GM20000 (cell line): ENCODE measurements at regions not wholly inside any gene's neighbourhood (a gene's known extent, or its start where the extent isn't known, plus 50 kb on each side); places are given as distances from the start of the nearest gene placed in this dataset.

ENCODE experiments used
- DNase-seq: peaks from one replicate; pipeline ENCODE4 v3.0.0; 2012; ENCODE audit warnings: low spot score
- TF ChIP-seq, protein P1 (sequence below): IDR thresholded peaks from 2 replicates; pipeline ENCODE4 v1.5.1; 2012; ENCODE audit warnings: mild to moderate bottlenecking, control low read depth; ENCODE audit errors: extremely low read depth, missing control alignments

DNA sequence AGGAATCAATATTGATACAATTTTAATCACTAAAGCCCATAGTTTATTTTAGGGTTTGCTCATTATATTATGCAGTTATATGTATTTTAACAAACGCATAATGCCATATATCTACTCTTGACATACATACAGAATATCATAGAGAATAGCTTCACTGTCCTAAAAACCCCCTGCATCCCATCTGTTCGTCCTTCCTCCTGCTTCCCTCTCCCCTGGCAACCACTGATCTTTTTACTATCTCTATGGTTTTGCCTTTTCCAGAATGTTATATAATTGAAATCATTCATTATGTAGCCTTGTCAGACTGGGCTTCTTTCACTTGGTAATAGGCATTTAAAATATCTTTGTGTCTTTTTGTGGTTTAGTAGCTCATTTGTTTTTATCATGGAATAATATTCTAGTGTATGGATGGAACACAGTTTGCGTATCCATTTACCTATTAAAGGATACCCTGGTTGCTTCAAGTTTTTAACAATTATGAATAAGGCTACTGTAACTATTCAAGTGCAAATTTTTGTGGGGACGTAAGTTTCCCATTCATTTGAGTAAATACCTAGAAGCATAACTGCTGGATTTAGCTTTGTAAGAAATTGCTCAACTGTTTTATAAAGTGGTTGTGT lies 801.6 kb upstream of the GCFC2 start:
- TF ChIP-seq, protein P1, sequence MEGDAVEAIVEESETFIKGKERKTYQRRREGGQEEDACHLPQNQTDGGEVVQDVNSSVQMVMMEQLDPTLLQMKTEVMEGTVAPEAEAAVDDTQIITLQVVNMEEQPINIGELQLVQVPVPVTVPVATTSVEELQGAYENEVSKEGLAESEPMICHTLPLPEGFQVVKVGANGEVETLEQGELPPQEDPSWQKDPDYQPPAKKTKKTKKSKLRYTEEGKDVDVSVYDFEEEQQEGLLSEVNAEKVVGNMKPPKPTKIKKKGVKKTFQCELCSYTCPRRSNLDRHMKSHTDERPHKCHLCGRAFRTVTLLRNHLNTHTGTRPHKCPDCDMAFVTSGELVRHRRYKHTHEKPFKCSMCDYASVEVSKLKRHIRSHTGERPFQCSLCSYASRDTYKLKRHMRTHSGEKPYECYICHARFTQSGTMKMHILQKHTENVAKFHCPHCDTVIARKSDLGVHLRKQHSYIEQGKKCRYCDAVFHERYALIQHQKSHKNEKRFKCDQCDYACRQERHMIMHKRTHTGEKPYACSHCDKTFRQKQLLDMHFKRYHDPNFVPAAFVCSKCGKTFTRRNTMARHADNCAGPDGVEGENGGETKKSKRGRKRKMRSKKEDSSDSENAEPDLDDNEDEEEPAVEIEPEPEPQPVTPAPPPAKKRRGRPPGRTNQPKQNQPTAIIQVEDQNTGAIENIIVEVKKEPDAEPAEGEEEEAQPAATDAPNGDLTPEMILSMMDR: no peak
- DNase-seq: no peak

DNA sequence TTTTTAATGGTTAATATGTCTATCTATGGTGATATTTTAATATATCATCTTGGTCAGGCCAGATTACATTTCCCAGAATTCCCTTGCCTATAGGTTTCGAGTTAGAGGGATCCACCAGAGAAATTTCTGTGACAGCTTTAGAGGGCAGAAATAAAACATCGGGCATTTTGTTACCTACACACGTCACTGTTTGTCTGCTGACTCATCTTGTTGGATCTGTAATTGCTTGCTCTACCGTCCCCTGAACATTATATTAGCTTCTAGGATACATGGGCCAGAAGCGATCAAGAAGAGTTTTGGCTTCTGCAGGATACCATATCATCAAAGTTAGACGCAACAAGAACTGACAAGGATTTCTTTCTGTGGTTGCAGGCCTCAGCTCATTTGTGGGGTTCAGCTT lies 795.8 kb upstream of the GCFC2 start:
- no peak for DNase-seq
- TF ChIP-seq, protein P1: no peak

DNA sequence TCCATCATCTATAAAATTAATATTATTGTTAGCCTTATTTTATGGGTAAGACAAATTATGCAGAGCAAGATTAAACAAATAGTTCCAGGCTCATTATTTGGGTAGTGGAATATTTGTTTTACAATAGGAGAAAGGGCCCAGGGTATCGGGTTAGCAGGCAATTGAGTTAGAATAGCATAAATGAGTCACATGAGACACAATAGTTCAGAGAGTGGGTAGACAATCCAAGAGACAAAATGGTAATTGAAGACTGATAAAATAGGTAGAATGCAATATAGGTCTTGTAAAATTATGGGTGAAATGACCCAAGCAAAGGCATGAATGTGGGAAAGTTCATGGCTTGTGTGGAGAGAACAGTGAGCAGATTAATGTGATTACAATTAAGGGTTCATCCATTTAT lies 790.9 kb upstream of the GCFC2 start:
- DNase-seq: no peak
- TF ChIP-seq, protein P1: no peak

DNA sequence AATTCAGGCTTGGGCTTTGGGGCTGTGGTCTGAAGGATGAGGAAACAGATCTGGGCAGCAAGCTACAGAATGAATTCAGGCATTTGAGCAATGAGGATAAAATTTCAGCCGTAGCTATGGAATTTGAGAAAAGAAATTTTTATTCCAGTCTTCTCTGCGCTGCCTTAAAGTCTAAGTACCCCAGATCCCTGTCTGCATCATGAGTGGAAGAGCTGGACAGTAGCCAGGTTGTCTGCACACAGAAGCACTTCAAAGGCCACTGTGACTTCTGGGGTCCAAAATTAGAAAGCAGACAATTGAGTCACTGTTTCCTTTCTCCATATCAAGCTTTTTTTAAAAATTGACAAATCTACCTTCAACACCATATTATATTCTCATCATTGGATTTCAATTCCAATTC lies 787.6 kb upstream of the GCFC2 start:
- TF ChIP-seq, protein P1: no peak
- DNase-seq: no peak

DNA sequence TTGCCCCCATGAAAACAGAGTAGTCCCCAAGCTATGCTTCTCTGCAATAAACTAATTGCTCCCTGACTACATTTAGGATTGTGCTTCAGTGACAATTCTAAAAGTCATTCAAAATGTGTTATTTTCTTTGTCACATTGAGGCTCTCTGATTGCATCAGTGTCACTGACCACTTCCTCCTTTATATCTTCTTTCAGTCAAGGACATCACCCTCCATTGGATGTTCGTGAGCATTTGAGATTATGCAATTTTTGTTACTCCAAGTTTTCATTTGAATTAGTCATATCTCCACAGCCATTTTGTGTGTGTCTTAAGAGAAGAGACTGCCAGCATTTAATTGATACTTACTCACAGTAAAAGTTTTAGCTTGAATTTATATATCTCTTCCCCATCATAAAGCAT lies 780.8 kb upstream of the GCFC2 start:
- TF ChIP-seq, protein P1: no peak

DNA sequence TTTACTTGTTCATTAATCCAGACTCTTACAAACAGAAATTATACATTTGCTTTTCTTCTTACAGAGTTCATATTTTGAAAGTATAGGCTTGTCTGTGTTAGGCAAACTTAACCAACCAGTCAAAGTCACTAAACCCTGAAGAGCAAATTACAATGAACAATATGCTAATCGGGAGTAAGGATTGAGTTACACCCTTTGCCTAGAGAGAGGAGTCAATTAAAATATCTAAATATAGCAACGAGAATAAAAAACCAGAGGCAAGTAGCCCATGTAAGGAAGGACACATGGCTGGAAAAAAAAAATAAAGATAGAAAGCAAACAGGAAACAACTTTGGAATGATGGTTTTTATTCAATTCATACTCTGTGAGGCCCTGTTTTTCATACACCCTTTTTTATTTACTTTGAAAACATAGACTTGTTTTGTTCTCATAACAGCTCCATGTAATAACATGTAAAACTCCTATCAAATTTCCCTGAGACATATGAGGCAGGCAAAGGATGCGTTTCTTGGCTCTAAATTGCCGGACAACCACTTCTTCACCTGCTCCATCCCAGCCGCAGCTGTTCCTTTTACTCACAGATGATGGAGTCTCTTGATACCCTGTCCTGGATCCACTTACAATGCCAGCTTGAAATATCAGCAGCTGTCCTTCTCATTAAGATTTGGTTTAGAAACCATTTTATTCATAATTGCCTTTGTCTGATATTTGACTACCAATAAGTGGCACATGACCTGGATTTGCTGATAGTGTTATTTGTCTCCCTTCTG lies 767.7 kb upstream of the GCFC2 start:
- TF ChIP-seq, protein P1: no peak
- no peak for DNase-seq

More for the DNA sequence above, 780.8 kb upstream of the GCFC2 start:
- no peak for DNase-seq

DNA sequence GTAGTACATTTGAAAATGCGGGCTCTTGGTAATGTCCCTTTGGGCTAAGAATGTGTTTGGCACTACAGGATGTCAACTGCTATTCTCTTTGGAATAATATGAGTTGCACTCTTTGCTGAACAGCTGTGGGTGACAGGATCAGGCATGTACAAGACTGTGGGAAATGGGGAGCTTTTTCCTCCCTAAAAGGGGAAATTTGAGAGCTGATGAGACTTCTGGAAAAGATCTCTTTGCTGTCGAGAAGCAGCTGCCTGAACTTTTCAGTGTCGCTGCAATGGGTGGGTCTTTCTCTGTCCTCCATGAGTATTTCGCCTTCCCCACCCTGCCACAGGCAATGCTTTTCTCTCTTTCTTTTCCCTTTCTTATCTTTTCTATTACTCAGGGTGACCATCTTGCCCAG lies 762.2 kb upstream of the GCFC2 start:
- DNase-seq: no peak
- TF ChIP-seq, protein P1: no peak
